Pancreas (tissue), 10 donors: ENCODE measurements at regions not wholly inside any gene's neighbourhood (a gene's known extent, or its start where the extent isn't known, plus 50 kb on each side); places are given as distances from the start of the nearest gene placed in this dataset.
A peak's percentile ranks its signal among the peaks of the same experiment; 100 is the strongest.

Experiments used
- ATAC-seq, 4 donors: fragments of 200-7000 bp; cut with Tn5 transposase; one replicate each; pipeline versions ENCODE4 v1.8.0 to v1.9.1; 2020; ENCODE audit warnings: mild to moderate bottlenecking in 4 of 4, moderate library complexity in 4 of 4
- DNase-seq, 6 donors: peaks; one replicate each; pipeline ENCODE4 v3.0.0-alpha.2; 2020
- FAIRE-seq: peaks from 2 replicates; lab custom pipeline; 2012; peaks lifted over from hg19 to GRCh38; lab: Jason Lieb, UNC
- H3K27ac ChIP-seq, 4 donors: fragments of 200-600 bp; sonication (generic); 1 replicate in 3 of 4; 2 replicates in 1 of 4; pipeline versions ENCODE4 v1.5.0 to v1.8.0; 2020
- H3K27me3 ChIP-seq, 4 donors: fragments of 200-600 bp; one replicate each; pipeline ENCODE4 v1.8.0; 2021
- H3K36me3 ChIP-seq, 3 donors: fragments of 200-600 bp; sonication (generic) in 1 of 3; one replicate each; pipeline versions ENCODE4 v1.5.0 to v1.8.0; 2020 to 2021
- H3K4me1 ChIP-seq, 3 donors: fragments of 200-600 bp; one replicate each; pipeline ENCODE4 v1.8.0; 2021
- H3K4me3 ChIP-seq, 4 donors: fragments of 200-600 bp; sonication (generic) in 2 of 4; one replicate each; pipeline versions ENCODE4 v1.5.0 to v1.8.0; 2020 to 2021
- H3K9me3 ChIP-seq, 4 donors: fragments of 200-600 bp; one replicate each; pipeline ENCODE4 v1.8.0; 2021
- WGBS, 2 donors: extraction: QIAGEN DNeasy Blood & Tissue Kit; methylation state at CpG; one replicate each; pipeline ENCODE4 v1.1.7; 2013; 5-methylcytosine and 5-hydroxymethylcytosine counted together
- intact Hi-C, 3 donors: fragments of 100-400 bp; cut with DNase I; formaldehyde crosslinking; loops; one replicate each; pipeline versions ENCODE4 v1.11.1 to v1.14.2; 2022
- TF ChIP-seq, protein P1 (sequence below), 4 donors: fragments of 200-600 bp; sonication (generic) in 3 of 4; IDR thresholded peaks; one replicate each; pipeline versions ENCODE4 v1.5.0 to v1.8.0; 2021; ENCODE audit warnings: antibody characterized with exemption in 4 of 4
- donor health status: healthy with polysubstance abuse.
- donor health status: DM: no; HTN: no; CAD: no; lungs with moderate emphysema.
- donor health status: DM: no; HTN: no; CAD: no.
- donor health status: control.
- donor health status: control.
- donor health status: Bipolar disorder and iron deficiency.
- donor health status: DM: yes; HTN: yes; CAD: no.
- donor health status: DM: no; HTN: no; CAD: no.
- donor health status: DM: no; HTN: no; CAD: no.
- donor health status: DM: yes; HTN: yes; CAD: no.

- WGBS, 2 donors = 64 to 71% methylated on average over 16 of the region's 16 CpGs
- peak in 3 of 4 donors; percentile 29 to 58 (median 56) for ATAC-seq
- FAIRE-seq = no peak
- Histone ChIP-seq H3K36me3 (no peaks in the 10 kb centered on the region), H3K9me3 (no peaks in the 10 kb centered on the region), H3K4me3 (no peak overlapping the region), H3K27me3 (no peaks in the 10 kb centered on the region), H3K27ac (no peak overlapping the region), H3K4me1 (no peaks in the 10 kb centered on the region)
- no peak for DNase-seq
- intact Hi-C loops = no loop called here
- TF ChIP-seq, protein P1, sequence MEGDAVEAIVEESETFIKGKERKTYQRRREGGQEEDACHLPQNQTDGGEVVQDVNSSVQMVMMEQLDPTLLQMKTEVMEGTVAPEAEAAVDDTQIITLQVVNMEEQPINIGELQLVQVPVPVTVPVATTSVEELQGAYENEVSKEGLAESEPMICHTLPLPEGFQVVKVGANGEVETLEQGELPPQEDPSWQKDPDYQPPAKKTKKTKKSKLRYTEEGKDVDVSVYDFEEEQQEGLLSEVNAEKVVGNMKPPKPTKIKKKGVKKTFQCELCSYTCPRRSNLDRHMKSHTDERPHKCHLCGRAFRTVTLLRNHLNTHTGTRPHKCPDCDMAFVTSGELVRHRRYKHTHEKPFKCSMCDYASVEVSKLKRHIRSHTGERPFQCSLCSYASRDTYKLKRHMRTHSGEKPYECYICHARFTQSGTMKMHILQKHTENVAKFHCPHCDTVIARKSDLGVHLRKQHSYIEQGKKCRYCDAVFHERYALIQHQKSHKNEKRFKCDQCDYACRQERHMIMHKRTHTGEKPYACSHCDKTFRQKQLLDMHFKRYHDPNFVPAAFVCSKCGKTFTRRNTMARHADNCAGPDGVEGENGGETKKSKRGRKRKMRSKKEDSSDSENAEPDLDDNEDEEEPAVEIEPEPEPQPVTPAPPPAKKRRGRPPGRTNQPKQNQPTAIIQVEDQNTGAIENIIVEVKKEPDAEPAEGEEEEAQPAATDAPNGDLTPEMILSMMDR (IDR thresholded peaks at IDR 0.05) = no peak
Observed at GRCh38 chr22:26763633-26764361, 106.4 kb downstream of the MIAT start.

- DNase-seq = no peak
- no peak for FAIRE-seq
Observed at GRCh38 chr22:26766510-26767350, 109.3 kb downstream of the MIAT start.

GRCh38 chr22:26767351-26768155 lies 110.2 kb downstream of the MIAT start:
- FAIRE-seq (no peak), ATAC-seq (no peak), DNase-seq (no peak)
- TF ChIP-seq, protein P1 (IDR thresholded peaks at IDR 0.05) = no peak
- Histone ChIP-seq H3K4me1 (no peaks in the 10 kb centered on the region), H3K27ac (no peak overlapping the region), H3K9me3 (no peaks in the 10 kb centered on the region), H3K27me3 (no peaks in the 10 kb centered on the region), H3K36me3 (no peaks in the 10 kb centered on the region), H3K4me3 (no peak overlapping the region)
- WGBS, 2 donors = 88 to 95% methylated on average over 15 of the region's 15 CpGs
- intact Hi-C loops = no loop called here

More at GRCh38 chr22:26766510-26767350, 109.3 kb downstream of the MIAT start:
- intact Hi-C loops = no loop called here
- Histone ChIP-seq H3K27ac (no peak overlapping the region), H3K4me3 (no peak overlapping the region), H3K4me1 (no peaks in the 10 kb centered on the region), H3K27me3 (no peaks in the 10 kb centered on the region), H3K36me3 (no peaks in the 10 kb centered on the region), H3K9me3 (no peaks in the 10 kb centered on the region)
- TF ChIP-seq, protein P1 (IDR thresholded peaks at IDR 0.05) = no peak
- 96 to 98% methylated on average over 19 of the region's 19 CpGs for WGBS, 2 donors
- no peak for ATAC-seq

GRCh38 chr22:26768156-26768515 lies 110.7 kb downstream of the MIAT start:
- DNase-seq (no peak), ATAC-seq (no peak), FAIRE-seq (no peak)
- Histone ChIP-seq H3K4me1 (no peaks in the 10 kb centered on the region), H3K4me3 (no peak overlapping the region), H3K36me3 (no peaks in the 10 kb centered on the region), H3K9me3 (no peaks in the 10 kb centered on the region), H3K27me3 (no peaks in the 10 kb centered on the region), H3K27ac (no peak overlapping the region)
- 90 to 91% methylated on average over 9 of the region's 9 CpGs for WGBS, 2 donors
- TF ChIP-seq, protein P1 (IDR thresholded peaks at IDR 0.05) = no peak
- intact Hi-C loops = no loop called here
